ENCODE measurements at regions not wholly inside any gene's neighbourhood (a gene's known extent, or its start where the extent isn't known, plus 50 kb on each side); places are given as distances from the start of the nearest gene placed in this dataset.
"Not testable (repeated sequence)": the region's sequence is repeated elsewhere in the genome, so short reads cannot be mapped to it uniquely, and the experiment has no call there.

DNA sequence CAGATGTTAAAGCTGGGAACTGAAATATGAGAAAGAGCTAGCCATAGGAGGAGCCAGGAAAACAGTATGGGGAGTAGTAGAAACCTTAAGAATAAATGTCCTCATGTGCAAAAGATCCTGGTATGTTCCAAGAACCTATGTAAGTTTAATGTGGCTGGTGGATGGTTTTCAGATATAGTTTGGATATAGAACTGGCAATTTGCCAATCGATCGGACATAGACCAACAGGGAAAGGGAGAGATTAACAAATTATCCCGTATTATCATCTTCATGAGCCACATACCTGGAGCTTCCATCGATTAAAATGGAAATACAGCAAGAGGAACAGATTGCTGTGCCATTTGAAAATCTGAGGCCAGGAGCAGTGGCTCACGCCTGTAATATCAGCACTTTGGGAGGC lies 388.7 kb downstream of the PRELID2 start:
- no peak overlapping the region for H3K27ac ChIP-seq (ENCODE audit: low read length)
- H3K36me3 ChIP-seq (ENCODE audit: control insufficient read depth, insufficient read depth, low read length): no peaks in the 10 kb centered on the region
- no peaks in the 10 kb centered on the region for H3K9me3 ChIP-seq (ENCODE audit: control insufficient read depth, low read depth, low read length)
- H3K4me3 ChIP-seq (ENCODE audit: low read length): no peak overlapping the region
- no peaks in the 10 kb centered on the region for H3K27me3 ChIP-seq (ENCODE audit: control insufficient read depth, insufficient read depth, low read length)
- DNase-seq: no peak
- no peaks in the 10 kb centered on the region for H3K4me1 ChIP-seq (ENCODE audit: control insufficient read depth, insufficient read depth, low read length)
- WGBS (ENCODE audit: insufficient coverage, low lambda C conversion rate): 100% methylated on average over 4 of the region's 5 CpGs

DNA sequence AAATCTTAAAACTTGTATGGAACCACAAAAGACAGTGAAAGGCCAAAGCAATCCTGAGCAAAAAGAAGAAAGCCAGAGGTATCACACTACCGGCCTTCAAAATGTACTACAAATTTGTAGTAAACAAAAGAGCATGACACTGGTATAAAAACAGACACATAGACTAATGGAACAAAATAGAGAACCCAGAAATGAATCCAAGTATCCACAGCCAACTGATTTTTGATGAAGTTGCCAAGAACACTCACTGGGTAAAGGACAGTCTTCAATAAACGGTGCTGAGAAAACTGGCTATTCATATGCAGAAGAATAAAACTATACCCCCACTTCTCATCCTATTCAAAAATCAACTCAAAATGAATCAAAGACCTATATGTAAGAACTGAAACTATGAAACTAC lies 390.1 kb downstream of the PRELID2 start:
- H3K4me3 ChIP-seq (ENCODE audit: low read length): no peak overlapping the region
- H3K36me3 ChIP-seq (ENCODE audit: control insufficient read depth, insufficient read depth, low read length): no peaks in the 10 kb centered on the region

DNA sequence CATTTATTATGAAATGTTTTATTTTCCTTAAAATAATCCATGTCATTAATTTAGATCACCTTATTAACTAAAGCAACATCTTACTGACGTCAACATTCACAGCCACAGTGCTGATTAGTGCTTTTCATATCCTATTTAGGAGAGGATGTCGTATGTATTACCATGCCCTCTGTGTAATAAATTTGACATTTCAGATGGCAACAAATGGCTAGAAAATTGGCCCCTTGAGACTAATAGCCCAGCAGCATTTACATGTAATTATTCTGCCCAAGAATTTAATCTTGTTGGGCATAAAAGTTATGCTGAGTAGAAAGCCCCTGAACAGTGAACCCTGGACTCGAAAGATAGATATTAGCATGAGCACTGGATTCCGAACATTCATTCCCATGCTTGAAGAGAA lies 391.2 kb downstream of the PRELID2 start:
- DNase-seq: no peak
- Histone ChIP-seq H3K4me3 (ENCODE audit: low read length) (no peak overlapping the region), H3K9me3 (ENCODE audit: control insufficient read depth, low read depth, low read length) (no peaks in the 10 kb centered on the region), H3K36me3 (ENCODE audit: control insufficient read depth, insufficient read depth, low read length) (no peaks in the 10 kb centered on the region), H3K27me3 (ENCODE audit: control insufficient read depth, insufficient read depth, low read length) (no peaks in the 10 kb centered on the region), H3K4me1 (ENCODE audit: control insufficient read depth, insufficient read depth, low read length) (no peaks in the 10 kb centered on the region), H3K27ac (ENCODE audit: low read length) (no peak overlapping the region)
- no CpG with 5 or more reads among the region's 4 CpGs for WGBS (ENCODE audit: insufficient coverage, low lambda C conversion rate)

More for the DNA sequence above, 390.1 kb downstream of the PRELID2 start:
- Histone ChIP-seq H3K27me3 (ENCODE audit: control insufficient read depth, insufficient read depth, low read length) (no peaks in the 10 kb centered on the region), H3K4me1 (ENCODE audit: control insufficient read depth, insufficient read depth, low read length) (no peaks in the 10 kb centered on the region), H3K27ac (ENCODE audit: low read length) (no peak overlapping the region), H3K9me3 (ENCODE audit: control insufficient read depth, low read depth, low read length) (no peaks in the 10 kb centered on the region)
- no CpG with 5 or more reads among the region's 2 CpGs for WGBS (ENCODE audit: insufficient coverage, low lambda C conversion rate)
- no peak for DNase-seq

DNA sequence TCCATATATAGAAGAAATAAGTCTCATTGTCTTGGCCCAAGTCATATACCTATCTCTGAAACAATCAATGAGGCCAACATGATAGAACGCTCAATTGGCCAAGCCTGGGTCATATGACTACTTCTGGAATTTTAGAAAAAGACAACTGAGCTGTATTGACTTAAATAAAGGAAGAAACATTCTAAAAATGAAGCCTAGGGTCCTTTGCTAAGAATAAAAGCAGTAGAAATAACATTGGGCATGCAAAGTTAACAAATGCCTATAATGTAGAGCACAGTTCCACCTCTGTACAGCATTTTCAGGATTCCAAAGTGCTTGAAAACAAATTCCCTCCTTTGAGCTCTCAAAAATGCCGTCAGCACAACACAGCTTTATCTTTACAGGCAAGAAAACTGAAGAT lies 391.8 kb downstream of the PRELID2 start:
- no peaks in the 10 kb centered on the region for H3K27me3 ChIP-seq (ENCODE audit: control insufficient read depth, insufficient read depth, low read length)
- peak in 1 of 2 donors; percentile 9 for DNase-seq
- no peak overlapping the region for H3K27ac ChIP-seq (ENCODE audit: low read length)
- H3K36me3 ChIP-seq (ENCODE audit: control insufficient read depth, insufficient read depth, low read length): no peaks in the 10 kb centered on the region
- no peaks in the 10 kb centered on the region for H3K9me3 ChIP-seq (ENCODE audit: control insufficient read depth, low read depth, low read length)
- WGBS (ENCODE audit: insufficient coverage, low lambda C conversion rate): 83% methylated on average over 1 of the region's 2 CpGs
- no peak overlapping the region for H3K4me3 ChIP-seq (ENCODE audit: low read length)
- H3K4me1 ChIP-seq (ENCODE audit: control insufficient read depth, insufficient read depth, low read length): no peaks in the 10 kb centered on the region

DNA sequence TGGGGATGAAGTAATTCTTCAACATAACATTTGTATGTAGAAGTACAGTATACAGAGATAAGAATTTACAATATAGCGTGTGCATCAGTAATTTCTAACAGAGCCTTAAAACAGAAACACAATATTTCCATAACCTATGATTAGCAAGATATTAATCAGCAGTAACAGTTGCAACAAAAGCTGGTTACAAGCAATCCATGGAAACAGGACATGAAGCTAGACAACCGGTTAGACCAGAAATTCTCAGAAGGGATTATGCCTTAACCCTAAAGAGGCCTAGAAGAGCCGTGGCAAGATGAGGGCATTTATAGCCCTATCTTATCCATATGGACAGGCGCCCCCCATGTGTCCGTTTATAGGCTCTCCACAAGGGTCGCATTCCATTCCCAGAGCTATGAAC lies 392.5 kb downstream of the PRELID2 start:
- H3K36me3 ChIP-seq (ENCODE audit: control insufficient read depth, insufficient read depth, low read length); H3K4me1 ChIP-seq (ENCODE audit: control insufficient read depth, insufficient read depth, low read length); H3K4me3 ChIP-seq (ENCODE audit: low read length); DNase-seq; H3K9me3 ChIP-seq (ENCODE audit: control insufficient read depth, low read depth, low read length); H3K27me3 ChIP-seq (ENCODE audit: control insufficient read depth, insufficient read depth, low read length); H3K27ac ChIP-seq (ENCODE audit: low read length): not testable (repeated sequence)
- WGBS (ENCODE audit: insufficient coverage, low lambda C conversion rate): no CpG with 5 or more reads among the region's 6 CpGs

DNA sequence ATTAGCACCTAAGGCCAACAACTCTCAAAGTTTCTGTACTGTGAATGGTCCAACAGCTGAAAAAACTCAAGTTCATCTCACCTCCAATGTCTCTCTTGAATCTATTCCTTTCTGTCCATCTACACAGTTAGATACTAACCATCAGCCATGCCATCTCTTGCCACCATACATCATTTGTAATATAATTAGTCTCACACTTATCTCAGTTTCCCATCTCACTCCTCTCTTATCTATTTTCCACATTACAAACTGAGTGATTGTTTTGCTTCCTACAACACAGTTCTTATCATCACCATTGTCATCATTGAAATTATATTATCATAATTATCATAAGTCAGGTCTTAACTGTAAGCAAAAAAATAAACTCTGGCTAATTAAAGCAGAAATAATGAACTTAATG lies 393.9 kb downstream of the PRELID2 start:
- H3K36me3 ChIP-seq (ENCODE audit: control insufficient read depth, insufficient read depth, low read length): no peaks in the 10 kb centered on the region
- no peaks in the 10 kb centered on the region for H3K9me3 ChIP-seq (ENCODE audit: control insufficient read depth, low read depth, low read length)
- H3K27me3 ChIP-seq (ENCODE audit: control insufficient read depth, insufficient read depth, low read length): no peaks in the 10 kb centered on the region
- no peak overlapping the region for H3K27ac ChIP-seq (ENCODE audit: low read length)
- no peak overlapping the region for H3K4me3 ChIP-seq (ENCODE audit: low read length)
- DNase-seq: no peak
- H3K4me1 ChIP-seq (ENCODE audit: control insufficient read depth, insufficient read depth, low read length): no peaks in the 10 kb centered on the region

DNA sequence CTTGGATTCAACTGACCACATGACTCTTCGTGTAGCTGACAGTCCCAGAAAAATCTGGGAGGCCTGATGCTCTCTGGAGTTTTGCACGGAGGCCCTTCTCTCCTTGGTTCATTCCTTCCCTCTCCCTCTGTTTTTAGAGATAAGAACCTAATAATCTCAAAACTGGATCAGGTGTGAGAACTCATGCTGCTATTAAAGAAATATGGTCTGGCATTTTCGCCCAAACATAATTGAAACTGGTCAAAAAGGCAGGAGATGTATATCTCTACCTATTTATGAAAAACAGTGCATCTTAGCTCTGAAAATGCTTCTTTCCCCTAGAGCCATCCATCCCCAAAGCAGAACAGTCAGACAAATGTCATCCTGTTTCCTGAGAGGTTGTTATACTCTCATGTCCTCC lies 397.5 kb downstream of the PRELID2 start:
- no peak for DNase-seq
- H3K27ac ChIP-seq (ENCODE audit: low read length): no peak overlapping the region
- no peak overlapping the region for H3K4me3 ChIP-seq (ENCODE audit: low read length)
- H3K27me3 ChIP-seq (ENCODE audit: control insufficient read depth, insufficient read depth, low read length): no peaks in the 10 kb centered on the region
- H3K36me3 ChIP-seq (ENCODE audit: control insufficient read depth, insufficient read depth, low read length): no peaks in the 10 kb centered on the region
- no CpG with 5 or more reads among the region's 3 CpGs for WGBS (ENCODE audit: insufficient coverage, low lambda C conversion rate)
- no peaks in the 10 kb centered on the region for H3K4me1 ChIP-seq (ENCODE audit: control insufficient read depth, insufficient read depth, low read length)
- no peaks in the 10 kb centered on the region for H3K9me3 ChIP-seq (ENCODE audit: control insufficient read depth, low read depth, low read length)

DNA sequence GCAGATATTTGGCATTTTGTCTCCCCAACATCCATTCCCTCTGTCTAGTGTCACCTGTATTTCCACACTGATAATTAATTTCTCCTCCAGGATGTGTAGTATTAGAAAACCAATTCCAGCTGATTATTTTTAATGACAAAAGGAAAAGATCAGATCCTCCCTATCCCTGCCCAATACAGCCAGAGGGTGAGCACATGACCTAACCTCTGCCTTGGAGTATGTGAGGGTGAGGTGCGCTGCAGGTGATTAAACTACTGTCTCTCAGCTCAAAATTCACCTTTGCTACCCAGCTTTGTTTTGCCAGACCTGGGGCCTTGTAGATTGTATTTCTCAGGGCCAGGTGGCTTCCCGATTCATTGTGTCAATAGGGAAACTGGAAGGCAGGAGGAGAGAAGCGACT lies 402.1 kb downstream of the PRELID2 start:
- no peak overlapping the region for H3K4me3 ChIP-seq (ENCODE audit: low read length)
- DNase-seq: no peak
- no peak overlapping the region for H3K27ac ChIP-seq (ENCODE audit: low read length)
- no CpG with 5 or more reads among the region's 3 CpGs for WGBS (ENCODE audit: insufficient coverage, low lambda C conversion rate)
- H3K36me3 ChIP-seq (ENCODE audit: control insufficient read depth, insufficient read depth, low read length): no peaks in the 10 kb centered on the region
- H3K4me1 ChIP-seq (ENCODE audit: control insufficient read depth, insufficient read depth, low read length): peaks cover 10% of the 10 kb centered on the region
- H3K9me3 ChIP-seq (ENCODE audit: control insufficient read depth, low read depth, low read length): no peaks in the 10 kb centered on the region
- no peaks in the 10 kb centered on the region for H3K27me3 ChIP-seq (ENCODE audit: control insufficient read depth, insufficient read depth, low read length)

DNA sequence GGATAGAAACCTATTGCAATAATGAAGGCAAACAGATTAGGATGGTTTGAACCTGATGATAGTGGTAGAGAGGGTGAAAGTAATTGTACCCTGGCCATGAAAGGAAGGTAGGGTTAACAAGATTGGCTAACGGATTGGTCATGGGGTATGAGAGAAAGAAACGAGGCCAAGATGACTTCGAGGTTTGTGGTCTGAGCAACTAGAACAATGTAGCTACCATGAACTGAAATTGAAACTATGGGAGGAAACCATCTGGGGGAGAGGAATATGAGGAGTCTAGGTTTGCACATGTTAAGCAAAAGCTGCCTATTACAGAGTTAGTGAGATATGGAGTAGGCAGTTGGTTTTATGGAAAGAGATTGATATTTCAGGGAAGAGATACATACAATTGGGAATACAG lies 406.0 kb downstream of the PRELID2 start:
- Histone ChIP-seq H3K9me3 (ENCODE audit: control insufficient read depth, low read depth, low read length) (no peaks in the 10 kb centered on the region), H3K4me3 (ENCODE audit: low read length) (no peak overlapping the region), H3K4me1 (ENCODE audit: control insufficient read depth, insufficient read depth, low read length) (peaks cover 10% of the 10 kb centered on the region), H3K27ac (ENCODE audit: low read length) (no peak overlapping the region), H3K27me3 (ENCODE audit: control insufficient read depth, insufficient read depth, low read length) (no peaks in the 10 kb centered on the region), H3K36me3 (ENCODE audit: control insufficient read depth, insufficient read depth, low read length) (no peaks in the 10 kb centered on the region)
- no peak for DNase-seq
- no CpG with 5 or more reads among the region's 3 CpGs for WGBS (ENCODE audit: insufficient coverage, low lambda C conversion rate)

DNA sequence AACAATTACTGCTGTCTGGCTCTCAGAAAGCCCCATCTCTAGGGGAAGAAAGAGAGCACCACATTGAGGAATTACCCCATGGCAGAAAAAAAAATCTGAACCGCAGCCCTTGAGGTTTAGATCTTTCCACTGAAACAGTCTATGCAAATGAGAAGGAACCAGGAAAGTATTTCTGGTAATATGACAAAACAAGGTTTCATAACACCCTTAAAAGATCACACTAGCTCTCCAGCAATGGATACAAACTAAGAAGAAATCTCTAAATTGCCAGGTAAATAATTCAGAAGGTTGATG lies 427.1 kb downstream of the PRELID2 start:
- Histone ChIP-seq H3K36me3 (ENCODE audit: control insufficient read depth, insufficient read depth, low read length) (no peaks in the 10 kb centered on the region), H3K27ac (ENCODE audit: low read length) (no peak overlapping the region), H3K27me3 (ENCODE audit: control insufficient read depth, insufficient read depth, low read length) (no peaks in the 10 kb centered on the region), H3K4me1 (ENCODE audit: control insufficient read depth, insufficient read depth, low read length) (no peaks in the 10 kb centered on the region), H3K4me3 (ENCODE audit: low read length) (no peak overlapping the region), H3K9me3 (ENCODE audit: control insufficient read depth, low read depth, low read length) (peaks cover 8% of the 10 kb centered on the region)
- no peak for DNase-seq
- WGBS (ENCODE audit: insufficient coverage, low lambda C conversion rate): 100% methylated on average over 1 of the region's 1 CpG

DNA sequence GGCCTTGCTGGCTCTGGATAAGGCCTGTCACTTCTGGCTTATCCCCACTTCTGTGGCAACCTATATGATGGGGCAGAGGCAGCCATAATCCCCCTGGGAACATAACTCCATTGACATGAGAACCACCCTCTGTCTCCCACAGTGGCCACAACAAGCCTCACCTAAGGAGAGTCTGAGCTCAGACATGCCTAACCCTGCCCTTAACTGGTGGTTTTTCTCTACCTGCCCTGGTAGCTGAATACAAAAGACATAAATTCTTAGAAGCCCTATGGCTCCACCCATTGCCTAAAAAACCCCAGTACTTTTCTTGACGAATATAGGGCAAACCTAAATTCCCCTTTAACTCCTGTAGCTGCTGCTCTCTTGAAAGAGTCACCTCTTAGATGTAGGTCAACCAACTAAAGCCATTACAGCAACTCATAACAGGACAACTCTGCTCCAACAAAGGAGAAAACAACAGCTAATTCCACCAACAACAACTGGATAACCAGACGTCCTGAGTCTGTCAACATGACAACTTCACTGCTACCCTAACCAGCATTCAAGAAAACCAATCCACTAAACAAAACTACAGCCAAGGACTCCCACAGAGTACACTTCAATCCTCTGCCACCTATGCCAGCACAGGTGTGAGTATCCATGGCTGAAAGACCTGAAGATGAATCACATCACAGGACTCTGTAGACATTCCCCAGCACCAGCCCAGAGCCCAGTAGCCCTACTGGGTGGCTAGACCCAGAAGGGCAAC lies 427.7 kb downstream of the PRELID2 start:
- no peak for DNase-seq
- Histone ChIP-seq H3K36me3 (ENCODE audit: control insufficient read depth, insufficient read depth, low read length) (no peaks in the 10 kb centered on the region), H3K4me3 (ENCODE audit: low read length) (no peak overlapping the region), H3K27me3 (ENCODE audit: control insufficient read depth, insufficient read depth, low read length) (no peaks in the 10 kb centered on the region), H3K9me3 (ENCODE audit: control insufficient read depth, low read depth, low read length) (peaks cover 8% of the 10 kb centered on the region), H3K27ac (ENCODE audit: low read length) (no peak overlapping the region), H3K4me1 (ENCODE audit: control insufficient read depth, insufficient read depth, low read length) (no peaks in the 10 kb centered on the region)
- WGBS (ENCODE audit: insufficient coverage, low lambda C conversion rate): 80% methylated on average over 1 of the region's 2 CpGs
